SK-N-SH (cell line): ENCODE measurements at regions not wholly inside any gene's neighbourhood (a gene's known extent, or its start where the extent isn't known, plus 50 kb on each side); places are given as distances from the start of the nearest gene placed in this dataset.
A peak's percentile ranks its signal among the peaks of the same experiment; 100 is the strongest.

Source experiments
- CTCF ChIA-PET: fragments of 300-600, 350-600 bp; formaldehyde crosslinking; extraction: SDS; loops from one replicate; lab custom pipeline; 2021; lab: Yijun Ruan, JAX
- POLR2A ChIA-PET: fragments of 350-600 bp; sonication (Branson Sonifier 250); formaldehyde crosslinking; extraction: SDS; loops from one replicate; lab custom pipeline; 2020; ENCODE audit warnings: antibody characterized with exemption, inconsistent platforms; lab: Yijun Ruan, JAX
- DNase-seq: peaks from one replicate; pipeline ENCODE4 v3.0.0; 2012
- H2AFZ ChIP-seq: fragments of 200-600 bp; sonication (generic); 2 replicates; pipeline ENCODE4 v1.8.1; 2016; ENCODE audit warnings: antibody characterized with exemption, mild to moderate bottlenecking, low read depth
- H3F3A ChIP-seq: fragments of 200-600 bp; sonication (generic); replicated peaks from 2 replicates; pipeline ENCODE3; 2016; ENCODE audit warnings: antibody characterized with exemption, mild to moderate bottlenecking; ENCODE audit not compliant: insufficient read depth
- H3K27ac ChIP-seq, 2 experiments: fragments of 200-500 bp in 1 of 2; fragments of 200-600 bp in 1 of 2; sonication (Bioruptor generic) in 1 of 2; sonication (generic), shearing (Covaris generic) in 1 of 2; 2 replicates each; pipeline versions ENCODE4 v1.5.1 to v1.6.1; 2014 to 2016; ENCODE audit warnings: low read depth in 2 of 2, inconsistent platforms in 1 of 2, low read length in 1 of 2, mild to moderate bottlenecking in 1 of 2, mixed read lengths in 1 of 2
- H3K27me3 ChIP-seq: fragments of 200-600 bp; sonication (generic), shearing (Covaris generic); 2 replicates; pipeline ENCODE4 v1.6.1; 2016; ENCODE audit warnings: mixed run types; ENCODE audit not compliant: insufficient read depth
- H3K36me3 ChIP-seq, 2 experiments: fragments of 200-500 bp in 1 of 2; fragments of 200-600 bp in 1 of 2; sonication (Bioruptor generic) in 1 of 2; sonication (generic) in 1 of 2; replicated peaks in 1 of 2; 2 replicates each; pipeline versions ENCODE3 to v1.5.1; 2014 to 2016; ENCODE audit warnings: low read length in 1 of 2, mild to moderate bottlenecking in 1 of 2; ENCODE audit not compliant: insufficient read depth in 2 of 2, control insufficient read depth in 1 of 2
- H3K4me1 ChIP-seq, 2 experiments: fragments of 200-500 bp in 1 of 2; fragments of 200-600 bp in 1 of 2; sonication (Bioruptor generic) in 1 of 2; sonication (generic), shearing (Covaris generic) in 1 of 2; 2 replicates each; pipeline versions ENCODE4 v1.5.1 to v1.6.1; 2014 to 2016; ENCODE audit warnings: low read depth in 1 of 2, low read length in 1 of 2, mixed run types in 1 of 2; ENCODE audit not compliant: insufficient read depth in 2 of 2, control insufficient read depth in 1 of 2
- H3K4me2 ChIP-seq: fragments of 200-600 bp; sonication (generic), shearing (Covaris generic); 2 replicates; pipeline ENCODE4 v1.6.1; 2017; ENCODE audit warnings: mixed run types
- H3K4me3 ChIP-seq, 2 experiments: fragments of 200-500 bp in 1 of 2; fragments of 200-600 bp in 1 of 2; sonication (Bioruptor generic) in 1 of 2; sonication (generic), shearing (Covaris generic) in 1 of 2; 2 replicates each; pipeline versions ENCODE4 v1.5.1 to v1.8.1; 2014 to 2016; ENCODE audit warnings: low read depth in 2 of 2, inconsistent platforms in 1 of 2, low read length in 1 of 2, mild to moderate bottlenecking in 1 of 2, mixed read lengths in 1 of 2, moderate library complexity in 1 of 2
- H3K79me2 ChIP-seq: fragments of 200-600 bp; sonication (generic); 2 replicates; pipeline ENCODE4 v1.8.1; 2017; ENCODE audit warnings: mild to moderate bottlenecking; ENCODE audit not compliant: insufficient read depth
- H3K9ac ChIP-seq: fragments of 200-600 bp; sonication (generic); 2 replicates; pipeline ENCODE4 v1.6.1; 2017; ENCODE audit warnings: mixed run types
- H3K9me2 ChIP-seq: fragments of 200-600 bp; sonication (generic); 2 replicates; pipeline ENCODE4 v1.6.1; 2017; ENCODE audit warnings: mixed run types
- H3K9me3 ChIP-seq: fragments of 200-600 bp; sonication (generic); 2 replicates; pipeline ENCODE4 v1.6.1; 2017; ENCODE audit warnings: mixed run types, mild to moderate bottlenecking, moderate library complexity
- H4K20me1 ChIP-seq: fragments of 200-600 bp; sonication (generic); 2 replicates; pipeline ENCODE4 v1.6.1; 2017; ENCODE audit warnings: mild to moderate bottlenecking, mixed run types; ENCODE audit not compliant: insufficient read depth
- ELF1 ChIP-seq: IDR thresholded peaks from 2 replicates; pipeline ENCODE4 v1.4.0; 2012
- GATA2 ChIP-seq: sonication (generic); formaldehyde crosslinking; IDR thresholded peaks from 2 replicates; pipeline ENCODE4 v1.5.0; 2020; ENCODE audit warnings: mild to moderate bottlenecking, missing genetic modification reagents
- MAX ChIP-seq: IDR thresholded peaks from 2 replicates; pipeline ENCODE4 v1.4.0; 2012; ENCODE audit warnings: low read depth
- MXI1 ChIP-seq: IDR thresholded peaks from 2 replicates; pipeline ENCODE4 v1.6.1; 2012; ENCODE audit warnings: mild to moderate bottlenecking, low read depth, low read length, improper control_type of control experiment
- NRF1 ChIP-seq: IDR thresholded peaks from 2 replicates; pipeline ENCODE4 v1.6.1; 2012; ENCODE audit warnings: low read depth, mild to moderate bottlenecking, low read length
- RAD21 ChIP-seq: IDR thresholded peaks from 2 replicates; pipeline ENCODE4 v1.6.1; 2012; ENCODE audit warnings: mild to moderate bottlenecking, low read length
- RCOR1 ChIP-seq: fragments of 150-350 bp; IDR thresholded peaks from 2 replicates; pipeline ENCODE4 v1.6.1; 2017; ENCODE audit warnings: antibody characterized with exemption, low read length
- RFX5 ChIP-seq: IDR thresholded peaks from 2 replicates; pipeline ENCODE4 v1.6.1; 2012; ENCODE audit warnings: mild to moderate bottlenecking, improper control_type of control experiment, low read length
- RXRA ChIP-seq: IDR thresholded peaks from 2 replicates; pipeline ENCODE4 v1.4.0; 2012; ENCODE audit warnings: low read depth, mild to moderate bottlenecking, borderline replicate concordance
- SIN3A ChIP-seq: IDR thresholded peaks from 2 replicates; pipeline ENCODE4 v1.6.1; 2012; ENCODE audit warnings: low read depth, mild to moderate bottlenecking, low read length, moderate library complexity, borderline replicate concordance
- SMC3 ChIP-seq: IDR thresholded peaks from 2 replicates; pipeline ENCODE4 v1.6.1; 2012; ENCODE audit warnings: low read depth, low read length, improper control_type of control experiment
- TAF1 ChIP-seq: IDR thresholded peaks from 2 replicates; pipeline ENCODE4 v1.6.1; 2012; ENCODE audit warnings: low read depth, mild to moderate bottlenecking, low read length, moderate library complexity, borderline replicate concordance
- TEAD4 ChIP-seq: IDR thresholded peaks from 2 replicates; pipeline ENCODE4 v1.4.0; 2012; ENCODE audit warnings: mild to moderate bottlenecking, borderline replicate concordance; ENCODE audit not compliant: insufficient read depth
- USF2 ChIP-seq: fragments of 150-350 bp; IDR thresholded peaks from 2 replicates; pipeline ENCODE4 v1.6.1; 2017; ENCODE audit warnings: antibody characterized with exemption, low read length, low read depth, borderline replicate concordance
- YY1 ChIP-seq: IDR thresholded peaks from 2 replicates; pipeline ENCODE4 v1.4.0; 2012; ENCODE audit warnings: low read depth, mild to moderate bottlenecking
- WGBS: methylation state at CpG from one replicate; pipeline ENCODE4 v1.1.6; 2017; ENCODE audit warnings: low lambda C conversion rate; 5-methylcytosine and 5-hydroxymethylcytosine counted together
- TF ChIP-seq, protein P1 (sequence below): fragments of 200-600 bp; sonication (generic); IDR thresholded peaks from 2 replicates; pipeline ENCODE4 v1.6.1; 2017; ENCODE audit warnings: antibody characterized with exemption, mild to moderate bottlenecking, moderate library complexity

DNA sequence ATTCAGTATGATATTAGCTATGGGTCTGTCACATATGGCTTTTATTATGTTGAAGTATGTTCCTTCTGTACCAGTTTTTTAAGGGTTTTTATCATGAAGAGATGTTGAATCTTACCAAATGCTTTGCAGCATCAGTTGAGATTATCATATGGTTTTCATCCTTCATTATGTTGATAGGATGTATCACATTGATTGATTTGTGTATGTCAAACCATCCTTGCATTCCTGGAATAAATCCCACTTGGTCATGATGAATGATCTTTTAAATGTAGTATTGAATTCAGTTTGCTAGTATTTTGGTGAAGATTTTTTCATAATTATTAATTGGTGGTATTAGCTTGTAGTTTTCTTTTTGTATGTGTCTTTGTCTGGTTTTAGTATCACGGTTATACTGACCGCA is 185.9 kb downstream of the MBL2 start:
- POLR2A ChIA-PET = no interaction called here
- 47% methylated on average over 2 of the region's 2 CpGs for WGBS

DNA sequence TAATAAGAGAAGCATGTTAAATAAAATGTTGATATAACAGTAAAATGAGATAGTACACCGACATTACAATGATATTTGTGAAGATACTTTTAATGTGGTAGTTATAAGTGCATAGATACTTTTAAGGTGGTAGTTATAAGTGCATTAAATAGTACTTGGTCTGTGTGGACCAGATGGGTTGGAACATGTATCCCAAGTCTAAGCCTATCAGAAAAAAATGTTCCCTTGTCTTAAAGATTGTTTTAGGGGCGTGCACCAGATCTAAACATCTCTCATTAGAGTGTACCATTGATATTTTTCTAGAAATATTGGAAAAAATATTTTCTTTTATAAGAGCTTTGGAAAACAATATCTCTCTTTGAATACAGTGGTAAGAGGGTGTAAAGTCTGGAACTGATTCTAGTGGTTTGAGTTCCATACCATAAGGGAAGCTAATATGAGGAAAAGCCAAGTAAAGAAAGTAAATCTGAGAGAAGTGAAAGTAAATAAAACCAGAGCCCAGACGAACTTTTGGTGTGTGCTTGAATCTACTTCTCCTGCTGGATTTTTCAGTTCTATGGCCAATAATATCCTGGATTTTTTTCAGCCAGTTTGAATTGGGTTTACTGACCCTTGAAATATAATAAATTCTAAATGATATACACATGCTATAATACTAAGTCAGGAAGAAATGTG is 175.3 kb downstream of the MBL2 start:
- H3K9ac ChIP-seq = peak overlapping the region; percentile 44; the same call in 1 of the 2 replicates

More for the DNA sequence above, 185.9 kb downstream of the MBL2 start:
- peaks cover 0 to 9% of the 10 kb centered on the region in 2 experiments for H3K36me3 ChIP-seq
- DNase-seq = no peak
- H3K79me2 ChIP-seq = no peaks in the 10 kb centered on the region
- no peak overlapping the region for H3K4me2 ChIP-seq
- no peak overlapping the region for H3K9ac ChIP-seq
- TF ChIP-seq, protein P1, sequence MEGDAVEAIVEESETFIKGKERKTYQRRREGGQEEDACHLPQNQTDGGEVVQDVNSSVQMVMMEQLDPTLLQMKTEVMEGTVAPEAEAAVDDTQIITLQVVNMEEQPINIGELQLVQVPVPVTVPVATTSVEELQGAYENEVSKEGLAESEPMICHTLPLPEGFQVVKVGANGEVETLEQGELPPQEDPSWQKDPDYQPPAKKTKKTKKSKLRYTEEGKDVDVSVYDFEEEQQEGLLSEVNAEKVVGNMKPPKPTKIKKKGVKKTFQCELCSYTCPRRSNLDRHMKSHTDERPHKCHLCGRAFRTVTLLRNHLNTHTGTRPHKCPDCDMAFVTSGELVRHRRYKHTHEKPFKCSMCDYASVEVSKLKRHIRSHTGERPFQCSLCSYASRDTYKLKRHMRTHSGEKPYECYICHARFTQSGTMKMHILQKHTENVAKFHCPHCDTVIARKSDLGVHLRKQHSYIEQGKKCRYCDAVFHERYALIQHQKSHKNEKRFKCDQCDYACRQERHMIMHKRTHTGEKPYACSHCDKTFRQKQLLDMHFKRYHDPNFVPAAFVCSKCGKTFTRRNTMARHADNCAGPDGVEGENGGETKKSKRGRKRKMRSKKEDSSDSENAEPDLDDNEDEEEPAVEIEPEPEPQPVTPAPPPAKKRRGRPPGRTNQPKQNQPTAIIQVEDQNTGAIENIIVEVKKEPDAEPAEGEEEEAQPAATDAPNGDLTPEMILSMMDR = no peak
- TF ChIP-seq GATA2 (CRISPR knock-in tag) = no peak
- no peak for TF ChIP-seq NRF1
- no peak for TF ChIP-seq RCOR1
- no peak for TF ChIP-seq YY1
- no peak for TF ChIP-seq RXRA
- TF ChIP-seq MXI1 = no peak
- TF ChIP-seq SMC3 = no peak
- no peak for TF ChIP-seq TEAD4
- TF ChIP-seq MAX = no peak
- TF ChIP-seq, all 33 proteins: peak for 0
- Histone ChIP-seq H3K27me3 (no peaks in the 10 kb centered on the region), H3K4me3 (no peak overlapping the region), H3K9me3 (0 out of 2 replicates have a peak, but pooled peaks cover 11% of the 10 kb centered on the region), H3K9me2 (no peaks in the 10 kb centered on the region), H3K27ac (no peak overlapping the region), H3F3A (no peaks in the 10 kb centered on the region), H3K4me1 (no peaks in the 10 kb centered on the region), H4K20me1 (no peaks in the 10 kb centered on the region), H2AFZ (no peak overlapping the region)
- CTCF ChIA-PET = no interaction called here

More for the DNA sequence above, 175.3 kb downstream of the MBL2 start:
- no peaks in the 10 kb centered on the region for H3K36me3 ChIP-seq
- WGBS = 73% methylated on average over 3 of the region's 3 CpGs
- no peaks in the 10 kb centered on the region for H3K9me3 ChIP-seq
- H4K20me1 ChIP-seq = no peaks in the 10 kb centered on the region
- TF ChIP-seq RAD21 (no peak), MAX (no peak), ELF1 (no peak), TAF1 (no peak), SMC3 (no peak), RFX5 (no peak), SIN3A (no peak), USF2 (no peak)
- no peaks in the 10 kb centered on the region for H3K79me2 ChIP-seq
- no peak for DNase-seq
- peak overlapping the region; percentile 91 for H2AFZ ChIP-seq
- peak overlapping the region in 1 of 2 experiments; percentile 97; a peak in 2 of 4 replicates for H3K27ac ChIP-seq
- H3K4me1 ChIP-seq = peaks cover 6 to 15% of the 10 kb centered on the region in 2 experiments; a peak in 2 of 4 replicates
- POLR2A ChIA-PET = no interaction called here
- H3K4me2 ChIP-seq = peak overlapping the region; percentile 53
- H3K9me2 ChIP-seq = no peaks in the 10 kb centered on the region
- H3K27me3 ChIP-seq = no peaks in the 10 kb centered on the region
- CTCF ChIA-PET = interaction anchor here (1.0 kb wide), 1 partner anchor 47 kb away, joined by 3 read pairs; no protein-coding TSS in a partner anchor
- no peaks in the 10 kb centered on the region for H3F3A ChIP-seq
- H3K4me3 ChIP-seq = peak overlapping the region; percentile 10 to 35; a peak in 2 of 4 replicates
